ENCODE measurements at regions not wholly inside any gene's neighbourhood (a gene's known extent, or its start where the extent isn't known, plus 50 kb on each side); places are given as distances from the start of the nearest gene placed in this dataset.

DNA sequence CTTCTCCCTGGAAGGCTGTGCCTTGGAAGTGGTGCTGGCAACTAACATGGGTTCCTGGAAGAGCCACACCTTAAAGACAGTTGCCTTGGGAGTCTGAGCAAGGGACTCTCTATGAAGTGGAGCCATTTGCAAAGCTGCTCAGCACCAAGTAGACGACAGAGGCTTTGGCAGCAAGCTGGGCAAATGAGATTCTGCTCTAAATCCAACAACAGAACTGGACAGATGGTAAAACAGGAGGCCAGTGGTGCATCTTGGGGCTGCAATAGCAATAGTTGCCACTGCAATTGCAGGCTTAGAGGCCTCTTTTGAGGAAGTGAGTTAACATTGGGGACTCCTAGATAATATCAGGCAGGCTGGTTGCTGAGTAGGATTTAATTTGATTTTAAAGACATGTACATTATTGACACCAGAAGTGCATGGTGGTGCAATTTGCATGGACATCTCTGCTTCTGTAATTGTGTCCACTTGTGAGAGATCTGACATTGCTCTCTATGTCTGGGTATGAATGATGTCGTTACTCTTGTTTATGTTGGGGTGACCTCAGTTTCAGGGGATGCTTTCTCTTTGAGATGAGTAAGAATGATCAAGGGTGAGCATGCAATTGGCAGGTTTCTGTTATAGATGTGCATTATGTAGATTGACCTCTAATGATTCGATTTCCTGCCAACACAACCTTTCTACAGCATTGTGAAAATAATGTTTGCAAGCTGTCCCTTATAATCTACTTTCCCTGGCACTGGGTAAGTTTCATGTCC, 568.3 kb upstream of the MEX3C start:
- Mint-ChIP-seq H3K4me1 (no peaks in the 10 kb centered on the region), H3K36me3 (ENCODE audit: insufficient read depth in 1 of 3, low read depth in 3 of 3) (no peaks in the 10 kb centered on the region; a peak in 1 of 7 replicates), H3K27ac (no peak overlapping the region), H3K27me3 (ENCODE audit: low read depth) (no peaks in the 10 kb centered on the region), H3K9me3 (no peaks in the 10 kb centered on the region), H3K4me3 (no peak overlapping the region)
- H2BK12ac ChIP-seq (ENCODE audit: insufficient read length, low read depth, low read length): no peak overlapping the region
- no peaks in the 10 kb centered on the region for H3K79me1 ChIP-seq (ENCODE audit: insufficient read depth, low read depth, low read length, poor library complexity, severe bottlenecking)
- no CpG with 5 or more reads among the region's 3 CpGs for WGBS (ENCODE audit: extremely low coverage, insufficient read length, low lambda C conversion rate)
- no peak overlapping the region for H4K91ac ChIP-seq (ENCODE audit: insufficient read length, low read depth, low read length)
- H2BK20ac ChIP-seq (ENCODE audit: low read depth, low read length, poor library complexity, severe bottlenecking): no peak overlapping the region
- no peak overlapping the region for H4K5ac ChIP-seq (ENCODE audit: insufficient read length, low read depth, low read length)
- no peak overlapping the region for H3K18ac ChIP-seq (ENCODE audit: insufficient read length, low read depth, low read length)
- no peak overlapping the region for H4K8ac ChIP-seq (replicated peaks; ENCODE audit: insufficient read length, low read depth, low read length)
- no peaks in the 10 kb centered on the region for H3K23me2 ChIP-seq (ENCODE audit: insufficient read length, low read depth, low read length, poor library complexity, severe bottlenecking)
- TF ChIP-seq, protein P1, sequence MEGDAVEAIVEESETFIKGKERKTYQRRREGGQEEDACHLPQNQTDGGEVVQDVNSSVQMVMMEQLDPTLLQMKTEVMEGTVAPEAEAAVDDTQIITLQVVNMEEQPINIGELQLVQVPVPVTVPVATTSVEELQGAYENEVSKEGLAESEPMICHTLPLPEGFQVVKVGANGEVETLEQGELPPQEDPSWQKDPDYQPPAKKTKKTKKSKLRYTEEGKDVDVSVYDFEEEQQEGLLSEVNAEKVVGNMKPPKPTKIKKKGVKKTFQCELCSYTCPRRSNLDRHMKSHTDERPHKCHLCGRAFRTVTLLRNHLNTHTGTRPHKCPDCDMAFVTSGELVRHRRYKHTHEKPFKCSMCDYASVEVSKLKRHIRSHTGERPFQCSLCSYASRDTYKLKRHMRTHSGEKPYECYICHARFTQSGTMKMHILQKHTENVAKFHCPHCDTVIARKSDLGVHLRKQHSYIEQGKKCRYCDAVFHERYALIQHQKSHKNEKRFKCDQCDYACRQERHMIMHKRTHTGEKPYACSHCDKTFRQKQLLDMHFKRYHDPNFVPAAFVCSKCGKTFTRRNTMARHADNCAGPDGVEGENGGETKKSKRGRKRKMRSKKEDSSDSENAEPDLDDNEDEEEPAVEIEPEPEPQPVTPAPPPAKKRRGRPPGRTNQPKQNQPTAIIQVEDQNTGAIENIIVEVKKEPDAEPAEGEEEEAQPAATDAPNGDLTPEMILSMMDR (conservative IDR thresholded peaks at IDR 0.05): no peak
- H2BK5ac ChIP-seq (ENCODE audit: insufficient read length, low read length): no peak overlapping the region
- no peak overlapping the region for H2AK5ac ChIP-seq (ENCODE audit: insufficient read length, low read length)
- H2BK15ac ChIP-seq (ENCODE audit: low read depth, low read length): no peak overlapping the region
- no peak overlapping the region for H3K9ac ChIP-seq (ENCODE audit: extremely low read depth, insufficient read length, low read length)
- no peak overlapping the region for H3K56ac ChIP-seq (ENCODE audit: insufficient read length, low read depth, low read length)
- no peak overlapping the region for H3T11ph ChIP-seq (ENCODE audit: low read length)
- no peak overlapping the region for H2AFZ ChIP-seq (ENCODE audit: low read length)
- H4K20me1 ChIP-seq (ENCODE audit: control insufficient read depth, insufficient read depth, insufficient read length): no peaks in the 10 kb centered on the region
- no peak for DNase-seq
- H3K4me2 ChIP-seq (ENCODE audit: insufficient read depth, insufficient read length, low read length): no peak overlapping the region
- H3K27ac ChIP-seq (ENCODE audit: insufficient read length, low read depth, low read length): no peak overlapping the region
- no peaks in the 10 kb centered on the region for H3K27me3 ChIP-seq (ENCODE audit: insufficient read depth, low read length)
- H2BK120ac ChIP-seq (ENCODE audit: low read depth, low read length, poor library complexity, severe bottlenecking): no peak overlapping the region
- H3K4me1 ChIP-seq (ENCODE audit: insufficient read depth, low read length): no peaks in the 10 kb centered on the region
- H3K79me2 ChIP-seq (ENCODE audit: insufficient read depth, low read length): no peaks in the 10 kb centered on the region
- no peak overlapping the region for H3K14ac ChIP-seq (ENCODE audit: insufficient read depth, low read length)
- no peak overlapping the region for H3K23ac ChIP-seq (ENCODE audit: insufficient read length, low read depth, low read length)
- no peaks in the 10 kb centered on the region for H3K9me3 ChIP-seq (ENCODE audit: control insufficient read depth, low read depth, low read length)
- no peak overlapping the region for H3K4ac ChIP-seq (ENCODE audit: low read depth, low read length)
